ENCODE measurements at regions not wholly inside any gene's neighbourhood (a gene's known extent, or its start where the extent isn't known, plus 50 kb on each side); places are given as distances from the start of the nearest gene placed in this dataset.

DNA sequence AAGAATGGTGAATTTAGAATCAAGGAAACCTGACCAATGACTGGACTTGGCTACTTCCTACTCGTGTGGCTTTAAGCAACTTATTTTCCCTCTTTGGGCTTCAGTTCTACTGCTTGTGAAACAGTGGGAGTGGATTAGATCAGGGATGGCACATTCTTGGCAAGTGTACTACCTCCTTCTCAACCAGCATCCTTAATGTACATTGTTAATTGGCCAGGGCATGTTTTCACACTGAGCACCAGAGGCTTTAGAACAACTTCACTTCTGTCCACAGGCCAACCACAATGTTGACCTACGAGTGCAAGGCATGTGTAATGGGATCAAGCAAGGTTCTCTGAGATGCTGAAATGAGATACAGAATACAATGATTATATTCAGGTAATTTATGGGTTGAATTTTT lies 315.3 kb downstream of the ADRA2A start (continued):
- TF ChIP-seq ZBTB40 (IDR thresholded peaks at IDR 0.05; ENCODE audit: borderline replicate concordance) (no peak), SUPT20H (IDR thresholded peaks at IDR 0.05; ENCODE audit: borderline replicate concordance, control insufficient read depth, low read depth, low read length) (no peak)

GRCh38 chr10:111392910-111393309 lies 316.1 kb downstream of the ADRA2A start:
- in situ Hi-C loops (cut with MboI) = no loop called here
- TF ChIP-seq NKRF (conservative IDR thresholded peaks at IDR 0.05) (no peak), SUZ12 (IDR thresholded peaks at IDR 0.05; ENCODE audit: unreplicated experiment) (no peak), MXI1 (IDR thresholded peaks at IDR 0.05; ENCODE audit: low read depth, low read length) (no peak), RCOR1 (conservative IDR thresholded peaks at IDR 0.05; ENCODE audit: low read depth, low read length) (no peak), BCL3 (IDR thresholded peaks at IDR 0.05; ENCODE audit: borderline replicate concordance, insufficient read depth, low read depth, low read length, poor library complexity, severe bottlenecking) (no peak), HDAC2 (IDR thresholded peaks at IDR 0.05) (no peak)
- TF ChIP-seq, protein P1, sequence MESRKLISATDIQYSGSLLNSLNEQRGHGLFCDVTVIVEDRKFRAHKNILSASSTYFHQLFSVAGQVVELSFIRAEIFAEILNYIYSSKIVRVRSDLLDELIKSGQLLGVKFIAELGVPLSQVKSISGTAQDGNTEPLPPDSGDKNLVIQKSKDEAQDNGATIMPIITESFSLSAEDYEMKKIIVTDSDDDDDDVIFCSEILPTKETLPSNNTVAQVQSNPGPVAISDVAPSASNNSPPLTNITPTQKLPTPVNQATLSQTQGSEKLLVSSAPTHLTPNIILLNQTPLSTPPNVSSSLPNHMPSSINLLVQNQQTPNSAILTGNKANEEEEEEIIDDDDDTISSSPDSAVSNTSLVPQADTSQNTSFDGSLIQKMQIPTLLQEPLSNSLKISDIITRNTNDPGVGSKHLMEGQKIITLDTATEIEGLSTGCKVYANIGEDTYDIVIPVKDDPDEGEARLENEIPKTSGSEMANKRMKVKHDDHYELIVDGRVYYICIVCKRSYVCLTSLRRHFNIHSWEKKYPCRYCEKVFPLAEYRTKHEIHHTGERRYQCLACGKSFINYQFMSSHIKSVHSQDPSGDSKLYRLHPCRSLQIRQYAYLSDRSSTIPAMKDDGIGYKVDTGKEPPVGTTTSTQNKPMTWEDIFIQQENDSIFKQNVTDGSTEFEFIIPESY (IDR thresholded peaks at IDR 0.05) = no peak

More at GRCh38 chr10:111392910-111393309, 316.1 kb downstream of the ADRA2A start:
- Histone ChIP-seq H3K36me3 (ENCODE audit: control insufficient read depth in 2 of 2, insufficient read depth in 2 of 2, low read length in 1 of 2) (no peaks in the 10 kb centered on the region), H3K4me1 (ENCODE audit: control insufficient read depth, insufficient read depth, low read length) (no peaks in the 10 kb centered on the region), H3K4me3 (no peak overlapping the region), H3K27me3 (replicated peaks in 1 of 2; ENCODE audit: control insufficient read depth in 2 of 2, insufficient read depth in 2 of 2, low read length in 1 of 2) (no peaks in the 10 kb centered on the region), H3K79me2 (ENCODE audit: control insufficient read depth, insufficient read depth, low read length) (no peaks in the 10 kb centered on the region), H3K4me2 (ENCODE audit: control insufficient read depth, insufficient read depth) (no peak overlapping the region), H3K27ac (ENCODE audit: control insufficient read depth, insufficient read depth) (no peak overlapping the region), H3K9ac (ENCODE audit: control insufficient read depth, insufficient read depth, low read length) (no peak overlapping the region), H3K9me3 (replicated peaks; ENCODE audit: control insufficient read depth, insufficient read depth, low read length) (no peaks in the 10 kb centered on the region), H4K20me1 (ENCODE audit: control insufficient read depth, insufficient read depth) (no peaks in the 10 kb centered on the region), H2AFZ (ENCODE audit: control insufficient read depth, low read depth, low read length) (no peak overlapping the region)
- BruUV-seq (replicated peaks) = no TSS peak
- ChIA-PET CTCF (interaction anchor here (0.9 kb wide), 1 partner anchor 205 kb away, joined by 3 read pairs; no protein-coding TSS in a partner anchor), SMC1A (ENCODE audit: uncharacterized antibody, unreplicated experiment) (interaction anchor here (0.8 kb wide), 1 partner anchor 46 kb away, joined by 3 read pairs; no protein-coding TSS in a partner anchor), POLR2A (no interaction called here), RAD21 (ENCODE audit: unreplicated experiment) (no interaction called here)
- DNase-seq (ENCODE audit: low read depth, low spot score) (no peak), FAIRE-seq (no peak), ATAC-seq (no peak)
- WGBS (ENCODE audit: insufficient coverage, insufficient replicate concordance, low lambda C conversion rate, missing lambda C conversion rate) = 0% methylated on average over 1 of the region's 1 CpG
- intact Hi-C loops (cut with micrococcal nuclease; ENCODE audit: unreplicated experiment) = no loop called here
